KBM-7 (cell line): ENCODE measurements at regions not wholly inside any gene's neighbourhood (a gene's known extent, or its start where the extent isn't known, plus 50 kb on each side); places are given as distances from the start of the nearest gene placed in this dataset.

ENCODE experiments used
- DNase-seq: peaks from one replicate; pipeline ENCODE4 v3.0.0-alpha.2; 2015
- in situ Hi-C: fragments of 300-500 bp; cut with MboI; formaldehyde crosslinking; loops from 2 replicates; pipeline ENCODE4 v1.14.3; 2020; ENCODE audit warnings: low sequenced_read_pairs, low pct_unique_long_range_greater_than_20kb, mixed read lengths

- no peak for DNase-seq
- in situ Hi-C loops: no loop called here
Measured at GRCh38 chr11:104488561-104488960, 324.6 kb upstream of the PDGFD start.

DNA sequence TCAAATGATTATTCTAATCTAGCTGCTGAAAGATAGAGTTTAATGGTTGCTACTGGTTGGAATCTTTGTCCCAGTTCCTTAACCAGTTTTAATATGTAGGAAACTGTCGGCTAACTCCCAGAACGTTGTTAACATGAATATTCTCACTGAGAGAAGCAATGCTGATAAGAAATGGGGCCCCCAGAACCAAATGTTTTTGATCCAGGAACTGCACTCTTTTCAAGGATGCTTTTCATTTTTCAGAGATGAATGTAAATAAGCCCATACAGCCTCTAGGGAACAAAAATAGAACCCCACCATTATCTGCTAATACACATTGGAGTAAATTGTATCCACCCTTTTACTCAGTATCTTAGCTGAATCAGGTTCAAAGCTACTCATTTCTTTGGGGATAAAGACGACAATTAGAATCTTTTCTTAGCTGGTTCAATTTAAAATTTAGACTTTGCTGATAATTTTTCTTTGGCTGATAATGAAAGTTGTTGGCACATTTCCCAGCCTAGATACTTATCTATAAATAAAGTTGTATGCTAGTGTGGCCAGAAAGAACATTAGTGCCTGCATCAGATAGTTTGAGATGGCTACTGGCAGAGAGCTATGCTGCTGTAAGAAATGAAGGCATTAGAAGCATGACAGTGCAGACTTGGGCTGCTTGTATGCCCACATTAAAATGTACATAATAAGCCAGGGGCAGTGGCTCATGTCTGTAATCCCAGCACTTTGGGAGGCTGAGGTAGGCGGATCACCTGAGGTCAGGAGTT, 323.3 kb upstream of the PDGFD start:
- DNase-seq: no peak
- in situ Hi-C loops: no loop called here

DNA sequence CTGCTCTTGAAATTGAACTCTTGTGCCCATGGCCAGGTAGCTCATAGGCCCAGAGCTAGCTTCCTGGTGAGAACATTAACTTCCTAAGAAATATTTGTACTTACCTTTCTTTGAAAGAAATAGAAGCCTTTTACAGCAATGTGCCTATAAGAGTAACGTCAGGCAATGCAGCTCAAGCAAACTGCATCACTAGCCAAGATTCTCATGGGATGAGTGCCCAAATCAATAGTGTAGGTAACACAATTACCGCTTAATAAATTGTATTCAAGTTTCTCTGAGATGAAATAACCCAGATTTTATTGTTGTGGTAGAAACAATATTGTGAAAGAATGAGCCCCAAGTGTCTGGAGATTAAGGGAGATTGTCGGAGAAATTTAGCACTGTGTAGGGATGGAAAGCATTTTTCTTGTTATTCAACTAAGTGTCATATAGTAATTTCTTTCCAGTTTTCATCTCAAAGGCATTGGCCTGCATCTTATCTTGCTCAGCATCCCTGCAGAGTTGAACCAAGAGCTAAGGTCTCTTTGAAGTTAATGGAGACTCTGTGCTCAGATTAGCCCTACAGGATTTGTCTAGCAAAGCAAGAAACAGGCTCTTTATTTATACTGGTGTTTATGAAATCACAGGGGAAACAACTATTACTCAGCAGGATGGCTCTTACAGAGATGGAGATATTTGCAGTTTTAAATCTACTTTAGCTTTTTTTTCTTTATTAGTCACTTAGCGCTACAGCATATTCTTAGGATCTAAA, 321.0 kb upstream of the PDGFD start:
- DNase-seq: no peak
- in situ Hi-C loops: no loop called here

DNA sequence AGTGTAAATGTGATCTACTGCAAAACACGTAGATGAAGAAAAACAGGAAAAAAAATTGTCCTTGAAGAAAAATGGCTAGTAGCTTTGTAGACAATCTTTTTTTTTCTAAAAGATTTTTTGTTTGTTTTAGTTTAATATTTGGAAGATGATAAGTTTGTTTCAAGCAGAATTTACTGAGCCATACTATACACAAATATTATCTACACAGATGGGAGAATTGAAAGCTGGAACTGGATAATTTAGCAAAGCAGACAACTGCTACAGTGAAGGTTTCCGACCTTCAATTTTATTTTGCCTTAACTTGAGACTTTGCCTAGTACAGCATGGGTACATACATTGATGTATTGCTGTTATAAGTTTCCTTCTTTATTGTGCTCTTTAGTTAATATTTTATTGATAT, 313.0 kb upstream of the PDGFD start:
- in situ Hi-C loops: no loop called here
- no peak for DNase-seq

GRCh38 chr11:104476454-104476853, 312.5 kb upstream of the PDGFD start:
- in situ Hi-C loops: no loop called here
- DNase-seq: no peak

DNA sequence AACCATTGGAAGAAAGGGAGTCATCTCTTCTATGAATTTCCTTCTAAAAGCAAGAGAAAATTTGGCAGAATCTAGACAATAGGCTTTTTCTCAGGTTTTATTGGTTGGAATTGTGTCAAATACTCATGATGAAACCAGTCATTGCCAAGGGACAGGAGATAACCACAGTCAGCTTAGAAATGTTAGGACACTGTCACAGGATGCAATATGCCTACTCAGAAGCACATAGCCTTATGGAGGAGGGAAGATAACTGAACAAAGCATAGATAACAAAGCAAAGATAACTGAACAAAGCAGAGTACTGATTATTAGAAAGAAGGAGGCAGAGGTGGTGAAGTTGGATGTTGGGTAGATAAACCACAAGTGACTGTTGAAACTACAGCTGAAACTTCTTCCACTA, 303.5 kb upstream of the PDGFD start:
- no peak for DNase-seq
- in situ Hi-C loops: no loop called here

GRCh38 chr11:104465321-104465720, 301.4 kb upstream of the PDGFD start:
- DNase-seq: no peak
- in situ Hi-C loops: no loop called here

GRCh38 chr11:104464691-104465090, 300.7 kb upstream of the PDGFD start:
- in situ Hi-C loops: no loop called here
- DNase-seq: no peak

- in situ Hi-C loops: no loop called here
- DNase-seq: no peak
Measured at GRCh38 chr11:104462341-104462740, 298.4 kb upstream of the PDGFD start.

DNA sequence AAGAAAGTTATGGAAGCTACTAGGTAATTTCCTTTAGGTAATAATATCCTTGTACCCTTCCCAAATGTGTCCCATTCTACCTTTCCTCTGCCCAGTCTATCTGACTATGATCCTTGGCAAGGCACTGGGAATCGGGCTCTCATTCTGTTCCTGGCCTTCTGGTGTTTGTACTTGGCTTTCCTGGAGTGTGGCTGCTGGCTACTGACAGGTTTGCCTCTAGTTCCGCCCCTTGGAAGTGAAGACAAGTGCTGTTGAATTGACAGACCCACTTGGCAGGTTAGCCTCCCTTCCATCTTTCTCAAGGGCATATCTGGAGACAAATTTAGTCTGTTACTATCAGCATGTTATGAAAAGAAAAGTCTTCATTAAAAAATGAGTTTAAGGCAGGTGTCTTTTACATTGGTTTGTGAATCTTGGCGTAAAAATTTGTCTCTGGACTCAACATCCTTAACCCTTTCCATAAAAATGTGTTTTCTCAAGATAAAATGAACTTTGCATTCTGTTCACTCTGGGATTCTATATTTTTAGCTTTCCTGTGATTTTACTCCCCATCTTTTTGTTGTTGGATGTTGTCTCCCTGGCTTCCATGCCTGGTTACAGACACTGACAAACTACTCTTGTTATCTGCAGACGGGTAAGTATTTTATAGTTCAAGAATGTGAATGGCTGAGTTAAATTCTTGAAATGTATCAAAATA, 287.4 kb upstream of the PDGFD start:
- in situ Hi-C loops: no loop called here
- no peak for DNase-seq

GRCh38 chr11:104443387-104443786, 279.4 kb upstream of the PDGFD start:
- DNase-seq: no peak
- in situ Hi-C loops: no loop called here

DNA sequence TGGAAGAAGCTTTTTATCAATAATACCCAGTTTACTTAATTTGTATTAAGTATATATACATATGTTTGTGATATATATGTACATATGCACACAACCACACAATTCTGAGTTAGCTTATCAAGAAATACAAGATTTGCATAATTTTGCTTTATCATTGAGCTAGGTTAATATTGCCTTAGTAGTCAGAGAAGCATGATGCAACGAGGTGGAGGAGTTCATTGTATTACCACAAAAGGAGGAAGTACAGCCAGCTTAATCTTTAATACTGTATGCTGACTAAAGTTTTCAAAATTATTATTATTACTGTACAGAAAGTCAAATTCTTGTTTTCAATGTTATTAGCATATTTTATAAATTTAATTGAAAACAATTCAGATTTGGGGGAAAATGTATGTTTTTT, 278.4 kb upstream of the PDGFD start:
- in situ Hi-C loops: no loop called here
- peak; percentile 12 for DNase-seq

DNA sequence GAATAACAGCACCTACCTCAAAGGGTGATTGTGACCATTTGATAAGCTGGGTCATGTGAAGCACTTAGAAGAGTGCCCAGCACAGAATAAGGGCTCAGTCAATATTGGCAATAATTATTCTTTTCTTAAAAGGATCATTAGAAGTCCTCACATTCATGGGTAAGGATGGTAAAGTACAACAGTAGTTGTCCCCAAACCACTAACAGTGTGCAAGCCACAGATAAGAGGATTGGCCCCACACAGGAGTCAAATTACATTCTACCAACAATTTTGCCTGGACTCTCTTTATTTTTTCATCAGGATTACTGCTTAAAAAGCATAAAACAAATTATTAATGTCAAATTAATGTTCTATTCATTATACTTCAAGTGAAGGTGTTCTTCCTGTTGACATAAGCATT, 271.5 kb upstream of the PDGFD start:
- no peak for DNase-seq
- in situ Hi-C loops: no loop called here

DNA sequence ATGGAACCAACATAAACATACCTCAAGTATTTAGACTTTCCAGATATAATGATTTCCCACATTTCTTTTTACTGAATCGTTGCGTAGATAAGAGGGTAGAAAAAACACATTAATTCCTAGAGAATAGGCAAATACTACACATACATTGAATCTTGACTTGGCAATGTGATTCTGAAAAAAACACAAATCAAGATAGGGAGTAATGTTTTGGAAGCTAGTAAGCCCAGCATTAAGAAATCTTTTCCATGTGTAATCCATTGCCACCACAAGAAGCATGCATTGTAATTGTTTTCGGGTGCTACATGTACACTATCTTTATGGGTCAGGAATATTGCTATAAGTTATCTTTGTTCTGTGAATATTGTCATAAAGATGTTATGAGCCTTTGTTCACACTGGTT, 269.8 kb upstream of the PDGFD start:
- DNase-seq: no peak
- in situ Hi-C loops: no loop called here

- in situ Hi-C loops: no loop called here
- DNase-seq: no peak
Measured at GRCh38 chr11:104432981-104433380, 269.0 kb upstream of the PDGFD start.

DNA sequence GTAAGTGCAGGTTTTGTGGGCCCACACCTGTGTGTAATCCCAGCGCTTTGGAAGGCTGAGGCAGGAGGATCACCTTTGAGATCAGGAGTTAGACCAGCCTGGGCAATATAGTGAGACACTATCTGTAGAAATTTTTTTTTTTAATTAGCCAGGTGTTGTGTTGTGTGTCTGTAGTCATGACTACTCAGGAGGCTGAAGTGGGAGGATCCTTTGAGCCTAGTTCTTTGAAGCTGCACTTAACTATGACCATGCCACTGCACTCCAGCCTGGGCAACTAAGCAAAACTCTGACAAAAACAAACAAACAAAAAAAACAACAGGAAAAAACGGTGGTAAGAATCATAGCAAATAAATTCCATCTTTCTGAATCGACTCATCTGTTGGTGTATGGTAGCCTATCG, 268.6 kb upstream of the PDGFD start:
- in situ Hi-C loops: no loop called here
- no peak for DNase-seq

- DNase-seq: no peak
- in situ Hi-C loops: no loop called here
Measured at GRCh38 chr11:104422324-104422944, 258.5 kb upstream of the PDGFD start.

GRCh38 chr11:104410336-104410735, 246.4 kb upstream of the PDGFD start:
- in situ Hi-C loops: no loop called here
- DNase-seq: no peak

DNA sequence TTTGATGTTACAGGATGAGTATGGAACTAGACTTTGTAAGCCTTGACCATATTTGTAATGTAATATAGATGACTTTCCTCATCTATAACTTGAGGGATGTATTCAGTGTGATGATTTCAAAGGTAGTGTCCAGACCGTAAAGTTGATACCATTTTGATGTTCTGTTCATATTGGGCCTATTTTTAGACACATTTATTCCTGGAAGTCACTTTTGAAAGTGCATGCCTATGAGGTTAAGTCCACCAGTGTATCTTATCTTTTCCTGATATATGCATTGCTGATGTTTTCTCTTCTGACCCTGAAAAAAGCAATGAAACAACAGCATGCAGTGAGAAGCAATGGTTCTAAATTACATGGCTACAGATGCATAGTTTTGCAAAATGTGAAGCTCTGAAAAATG, 244.7 kb upstream of the PDGFD start:
- DNase-seq: no peak
- in situ Hi-C loops: no loop called here

GRCh38 chr11:104405277-104405676, 241.3 kb upstream of the PDGFD start:
- no peak for DNase-seq
- in situ Hi-C loops: no loop called here
